Activated naive CD4-positive, alpha-beta T cell treated with anti-CD3 and anti-CD28 coated beads for 36 hours (primary cell): ENCODE measurements at regions not wholly inside any gene's neighbourhood (a gene's known extent, or its start where the extent isn't known, plus 50 kb on each side); places are given as distances from the start of the nearest gene placed in this dataset.

ENCODE experiments used
- CTCF ChIA-PET: fragments of 350-600 bp; sonication (Branson Sonifier 250); formaldehyde crosslinking; loops from one replicate; lab custom pipeline; 2021; ENCODE audit warnings: antibody characterized with exemption; lab: Charles Lee
- DNase-seq: peaks from one replicate; pipeline ENCODE4 v3.0.0-alpha.2; 2020
- H3K27ac Mint-ChIP-seq: one replicate; pipeline ENCODE4 v1.8.0; 2021; ENCODE audit warnings: mild to moderate bottlenecking, mixed read lengths
- H3K27me3 Mint-ChIP-seq: one replicate; pipeline ENCODE4 v1.8.0; 2021; ENCODE audit warnings: low read depth, mixed read lengths
- H3K36me3 Mint-ChIP-seq: one replicate; pipeline ENCODE4 v1.8.0; 2021; ENCODE audit warnings: low read depth, mixed read lengths
- H3K4me1 Mint-ChIP-seq: one replicate; pipeline ENCODE4 v1.8.0; 2021; ENCODE audit warnings: low read depth, mixed read lengths
- H3K4me3 Mint-ChIP-seq: one replicate; pipeline ENCODE4 v1.8.0; 2021; ENCODE audit warnings: mild to moderate bottlenecking, moderate library complexity, mixed read lengths
- H3K9me3 Mint-ChIP-seq: one replicate; pipeline ENCODE4 v1.8.0; 2021; ENCODE audit warnings: mixed read lengths
- intact Hi-C: fragments of 100-400 bp; cut with micrococcal nuclease; formaldehyde crosslinking; loops from one replicate; pipeline ENCODE4 v1.15.1; 2023

- Mint-ChIP-seq H3K4me3 (no peak overlapping the region), H3K36me3 (no peaks in the 10 kb centered on the region), H3K9me3 (no peaks in the 10 kb centered on the region), H3K27me3 (no peaks in the 10 kb centered on the region), H3K4me1 (no peaks in the 10 kb centered on the region), H3K27ac (no peak overlapping the region)
- CTCF ChIA-PET, result no interaction called here
- intact Hi-C loops, result no loop called here
- no peak for DNase-seq
Measured at GRCh38 chr1:59107516-59107915, 189.4 kb upstream of the FGGY start.

GRCh38 chr1:59107916-59108315 is 189.0 kb upstream of the FGGY start:
- no peak overlapping the region for H3K4me3 Mint-ChIP-seq
- CTCF ChIA-PET, result interaction anchor here (0.6 kb wide), 2 partner anchors 139 to 301 kb away, joined by 3 to 5 read pairs; no protein-coding TSS in a partner anchor
- no peaks in the 10 kb centered on the region for H3K36me3 Mint-ChIP-seq
- no peak overlapping the region for H3K27ac Mint-ChIP-seq
- no peak for DNase-seq
- intact Hi-C loops, result no loop called here
- H3K9me3 Mint-ChIP-seq, result no peaks in the 10 kb centered on the region
- no peaks in the 10 kb centered on the region for H3K4me1 Mint-ChIP-seq
- H3K27me3 Mint-ChIP-seq, result no peaks in the 10 kb centered on the region

GRCh38 chr1:59108481-59109317 is 188.2 kb upstream of the FGGY start:
- H3K9me3 Mint-ChIP-seq, result no peaks in the 10 kb centered on the region
- H3K36me3 Mint-ChIP-seq, result no peaks in the 10 kb centered on the region
- no peak overlapping the region for H3K27ac Mint-ChIP-seq
- H3K4me3 Mint-ChIP-seq, result no peak overlapping the region
- intact Hi-C loops, result no loop called here
- H3K27me3 Mint-ChIP-seq, result no peaks in the 10 kb centered on the region
- H3K4me1 Mint-ChIP-seq, result no peaks in the 10 kb centered on the region
- CTCF ChIA-PET, result interaction anchor here (0.6 to 1.1 kb wide), 3 partner anchors 140 to 590 kb away, joined by 3 to 5 read pairs (median 3); no protein-coding TSS in a partner anchor
- no peak for DNase-seq

- H3K4me1 Mint-ChIP-seq, result no peaks in the 10 kb centered on the region
- no peaks in the 10 kb centered on the region for H3K27me3 Mint-ChIP-seq
- intact Hi-C loops, result no loop called here
- H3K27ac Mint-ChIP-seq, result no peak overlapping the region
- no peaks in the 10 kb centered on the region for H3K36me3 Mint-ChIP-seq
- DNase-seq, result no peak
- CTCF ChIA-PET, result interaction anchor here (1.1 kb wide), 1 partner anchor 15 kb away, joined by 3 read pairs; no protein-coding TSS in a partner anchor
- no peaks in the 10 kb centered on the region for H3K9me3 Mint-ChIP-seq
- H3K4me3 Mint-ChIP-seq, result no peak overlapping the region
Measured at GRCh38 chr1:59110271-59110670, 186.6 kb upstream of the FGGY start.

- peaks cover 3% of the 10 kb centered on the region for H3K4me1 Mint-ChIP-seq
- H3K4me3 Mint-ChIP-seq, result no peak overlapping the region
- H3K27ac Mint-ChIP-seq, result no peak overlapping the region
- intact Hi-C loops, result no loop called here
- CTCF ChIA-PET, result no interaction called here
- no peak for DNase-seq
- no peaks in the 10 kb centered on the region for H3K36me3 Mint-ChIP-seq
- no peaks in the 10 kb centered on the region for H3K27me3 Mint-ChIP-seq
- H3K9me3 Mint-ChIP-seq, result no peaks in the 10 kb centered on the region
Measured at GRCh38 chr1:59113876-59114457, 182.9 kb upstream of the FGGY start.

GRCh38 chr1:59115865-59116264 is 181.0 kb upstream of the FGGY start:
- Mint-ChIP-seq H3K27ac (no peak overlapping the region), H3K4me3 (no peak overlapping the region), H3K9me3 (no peaks in the 10 kb centered on the region), H3K4me1 (peaks cover 3% of the 10 kb centered on the region), H3K27me3 (no peaks in the 10 kb centered on the region), H3K36me3 (no peaks in the 10 kb centered on the region)
- intact Hi-C loops, result no loop called here
- CTCF ChIA-PET, result no interaction called here
- no peak for DNase-seq

- peaks cover 3% of the 10 kb centered on the region for H3K4me1 Mint-ChIP-seq
- intact Hi-C loops, result no loop called here
- no peak overlapping the region for H3K27ac Mint-ChIP-seq
- H3K36me3 Mint-ChIP-seq, result no peaks in the 10 kb centered on the region
- H3K4me3 Mint-ChIP-seq, result no peak overlapping the region
- no peak for DNase-seq
- no peaks in the 10 kb centered on the region for H3K9me3 Mint-ChIP-seq
- H3K27me3 Mint-ChIP-seq, result no peaks in the 10 kb centered on the region
- CTCF ChIA-PET, result no interaction called here
Measured at GRCh38 chr1:59116920-59117542, 179.9 kb upstream of the FGGY start.

GRCh38 chr1:59122527-59122926 is 174.4 kb upstream of the FGGY start:
- Mint-ChIP-seq H3K27me3 (peaks cover 9% of the 10 kb centered on the region), H3K36me3 (no peaks in the 10 kb centered on the region), H3K4me3 (no peak overlapping the region), H3K9me3 (no peaks in the 10 kb centered on the region), H3K4me1 (peaks cover 11% of the 10 kb centered on the region), H3K27ac (no peak overlapping the region)
- CTCF ChIA-PET, result interaction anchor here (0.7 kb wide), 1 partner anchor 27 kb away, joined by 3 read pairs; no protein-coding TSS in a partner anchor
- DNase-seq, result no peak
- intact Hi-C loops, result no loop called here

- H3K9me3 Mint-ChIP-seq, result no peaks in the 10 kb centered on the region
- intact Hi-C loops, result no loop called here
- peaks cover 9% of the 10 kb centered on the region for H3K27me3 Mint-ChIP-seq
- no peak for DNase-seq
- no peak overlapping the region for H3K27ac Mint-ChIP-seq
- H3K4me3 Mint-ChIP-seq, result no peak overlapping the region
- H3K36me3 Mint-ChIP-seq, result no peaks in the 10 kb centered on the region
- CTCF ChIA-PET, result interaction anchor here (0.7 kb wide), 1 partner anchor 28 kb away, joined by 3 read pairs; no protein-coding TSS in a partner anchor
- peaks cover 11% of the 10 kb centered on the region for H3K4me1 Mint-ChIP-seq
Measured at GRCh38 chr1:59123081-59123681, 173.7 kb upstream of the FGGY start.

- peaks cover 9% of the 10 kb centered on the region for H3K27me3 Mint-ChIP-seq
- peaks cover 11% of the 10 kb centered on the region for H3K4me1 Mint-ChIP-seq
- no peak overlapping the region for H3K4me3 Mint-ChIP-seq
- no peaks in the 10 kb centered on the region for H3K9me3 Mint-ChIP-seq
- H3K36me3 Mint-ChIP-seq, result no peaks in the 10 kb centered on the region
- H3K27ac Mint-ChIP-seq, result no peak overlapping the region
- CTCF ChIA-PET, result no interaction called here
- intact Hi-C loops, result no loop called here
- no peak for DNase-seq
Measured at GRCh38 chr1:59124166-59124565, 172.7 kb upstream of the FGGY start.

- DNase-seq, result no peak
- CTCF ChIA-PET, result interaction anchor here (0.6 to 1.5 kb wide), 3 partner anchors 14 to 343 kb away, joined by 3 to 4 read pairs (median 3); no protein-coding TSS in a partner anchor
- H3K27me3 Mint-ChIP-seq, result peaks cover 9% of the 10 kb centered on the region
- no peak overlapping the region for H3K27ac Mint-ChIP-seq
- no peaks in the 10 kb centered on the region for H3K9me3 Mint-ChIP-seq
- no peaks in the 10 kb centered on the region for H3K36me3 Mint-ChIP-seq
- no peak overlapping the region for H3K4me3 Mint-ChIP-seq
- peaks cover 11% of the 10 kb centered on the region for H3K4me1 Mint-ChIP-seq
- intact Hi-C loops, result no loop called here
Measured at GRCh38 chr1:59125154-59125553, 171.7 kb upstream of the FGGY start.

GRCh38 chr1:59125676-59126320 is 171.1 kb upstream of the FGGY start:
- H3K9me3 Mint-ChIP-seq, result no peaks in the 10 kb centered on the region
- no peak overlapping the region for H3K27ac Mint-ChIP-seq
- peaks cover 11% of the 10 kb centered on the region for H3K4me1 Mint-ChIP-seq
- CTCF ChIA-PET, result interaction anchor here (0.6 to 1.5 kb wide), 3 partner anchors 15 to 344 kb away, joined by 3 to 4 read pairs (median 3); partner anchors contain the start of gene FGGY
- no peak for DNase-seq
- H3K27me3 Mint-ChIP-seq, result peaks cover 9% of the 10 kb centered on the region
- no peak overlapping the region for H3K4me3 Mint-ChIP-seq
- H3K36me3 Mint-ChIP-seq, result no peaks in the 10 kb centered on the region
- intact Hi-C loops, result no loop called here
